GM19238 (cell line): ENCODE measurements at regions not wholly inside any gene's neighbourhood (a gene's known extent, or its start where the extent isn't known, plus 50 kb on each side); places are given as distances from the start of the nearest gene placed in this dataset.
"Not testable (repeated sequence)": the region's sequence is repeated elsewhere in the genome, so short reads cannot be mapped to it uniquely, and the experiment has no call there.

Experiments
- DNase-seq: peaks from one replicate; pipeline ENCODE4 v3.0.0; 2011; ENCODE audit warnings: low spot score; ENCODE audit not compliant: insufficient read length

- no peak for DNase-seq
Measured at GRCh38 chr7:69032848-69033247, 565.4 kb upstream of the AUTS2 start.

- no peak for DNase-seq
Measured at GRCh38 chr7:69035826-69036225, 562.4 kb upstream of the AUTS2 start.

- no peak for DNase-seq
Measured at GRCh38 chr7:69036301-69036700, 562.0 kb upstream of the AUTS2 start.

GRCh38 chr7:69038915-69039314 is 559.4 kb upstream of the AUTS2 start:
- DNase-seq = no peak

- DNase-seq = no peak
Measured at GRCh38 chr7:69042138-69042537, 556.1 kb upstream of the AUTS2 start.

GRCh38 chr7:69047151-69047754 is 551.0 kb upstream of the AUTS2 start:
- DNase-seq = no peak

- DNase-seq = no peak
Measured at GRCh38 chr7:69049326-69049725, 548.9 kb upstream of the AUTS2 start.

GRCh38 chr7:69052447-69052846 is 545.8 kb upstream of the AUTS2 start:
- no peak for DNase-seq

GRCh38 chr7:69060516-69060915 is 537.8 kb upstream of the AUTS2 start:
- no peak for DNase-seq

GRCh38 chr7:69062020-69062765 is 536.1 kb upstream of the AUTS2 start:
- no peak for DNase-seq

- no peak for DNase-seq
Measured at GRCh38 chr7:69067397-69067796, 530.9 kb upstream of the AUTS2 start.

GRCh38 chr7:69070476-69070875 is 527.8 kb upstream of the AUTS2 start:
- no peak for DNase-seq

- no peak for DNase-seq
Measured at GRCh38 chr7:69076566-69076965, 521.7 kb upstream of the AUTS2 start.

- no peak for DNase-seq
Measured at GRCh38 chr7:69078997-69079769, 519.1 kb upstream of the AUTS2 start.

GRCh38 chr7:69087281-69087680 is 511.0 kb upstream of the AUTS2 start:
- DNase-seq = not testable (repeated sequence)

GRCh38 chr7:69088185-69088584 is 510.1 kb upstream of the AUTS2 start:
- no peak for DNase-seq

GRCh38 chr7:69090936-69091335 is 507.3 kb upstream of the AUTS2 start:
- DNase-seq = no peak

- no peak for DNase-seq
Measured at GRCh38 chr7:69091521-69091920, 506.8 kb upstream of the AUTS2 start.

GRCh38 chr7:69095127-69095526 is 503.1 kb upstream of the AUTS2 start:
- DNase-seq = no peak

GRCh38 chr7:69095649-69096048 is 502.6 kb upstream of the AUTS2 start:
- DNase-seq = no peak

- no peak for DNase-seq
Measured at GRCh38 chr7:69104023-69104422, 494.3 kb upstream of the AUTS2 start.

- no peak for DNase-seq
Measured at GRCh38 chr7:69105092-69105491, 493.2 kb upstream of the AUTS2 start.
